ENCODE measurements at regions not wholly inside any gene's neighbourhood (a gene's known extent, or its start where the extent isn't known, plus 50 kb on each side); places are given as distances from the start of the nearest gene placed in this dataset.

DNA sequence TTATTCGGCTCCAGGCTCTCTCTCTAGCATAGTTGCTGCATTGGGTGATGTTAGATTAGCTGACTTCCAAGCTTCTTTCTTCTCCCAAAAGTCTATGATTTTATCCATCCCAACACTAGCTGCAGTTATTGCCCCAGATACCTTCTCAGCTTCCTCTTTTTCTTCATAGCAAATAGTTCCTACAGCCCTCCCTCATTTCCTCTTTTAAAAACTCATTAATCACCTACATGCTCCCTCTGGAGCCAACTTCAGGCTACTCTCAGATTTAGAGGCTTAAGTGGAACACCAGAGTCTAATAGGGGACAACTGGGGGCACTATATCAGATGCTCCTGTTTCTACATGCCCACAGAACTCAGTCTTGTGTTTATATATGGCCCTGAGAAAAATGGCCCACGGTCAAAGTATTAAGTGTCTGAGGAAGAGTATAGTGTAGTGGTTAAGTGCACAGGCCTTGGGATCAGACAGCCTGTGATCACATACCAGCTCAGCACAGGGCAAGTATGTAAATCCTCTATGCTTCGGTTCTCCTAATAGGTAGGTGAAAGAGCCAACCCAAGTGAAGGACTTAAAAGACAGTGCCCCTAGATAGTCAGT is 241.9 kb upstream of the SLC14A2 start (continued):
- TF ChIP-seq, protein P1, sequence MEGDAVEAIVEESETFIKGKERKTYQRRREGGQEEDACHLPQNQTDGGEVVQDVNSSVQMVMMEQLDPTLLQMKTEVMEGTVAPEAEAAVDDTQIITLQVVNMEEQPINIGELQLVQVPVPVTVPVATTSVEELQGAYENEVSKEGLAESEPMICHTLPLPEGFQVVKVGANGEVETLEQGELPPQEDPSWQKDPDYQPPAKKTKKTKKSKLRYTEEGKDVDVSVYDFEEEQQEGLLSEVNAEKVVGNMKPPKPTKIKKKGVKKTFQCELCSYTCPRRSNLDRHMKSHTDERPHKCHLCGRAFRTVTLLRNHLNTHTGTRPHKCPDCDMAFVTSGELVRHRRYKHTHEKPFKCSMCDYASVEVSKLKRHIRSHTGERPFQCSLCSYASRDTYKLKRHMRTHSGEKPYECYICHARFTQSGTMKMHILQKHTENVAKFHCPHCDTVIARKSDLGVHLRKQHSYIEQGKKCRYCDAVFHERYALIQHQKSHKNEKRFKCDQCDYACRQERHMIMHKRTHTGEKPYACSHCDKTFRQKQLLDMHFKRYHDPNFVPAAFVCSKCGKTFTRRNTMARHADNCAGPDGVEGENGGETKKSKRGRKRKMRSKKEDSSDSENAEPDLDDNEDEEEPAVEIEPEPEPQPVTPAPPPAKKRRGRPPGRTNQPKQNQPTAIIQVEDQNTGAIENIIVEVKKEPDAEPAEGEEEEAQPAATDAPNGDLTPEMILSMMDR (conservative IDR thresholded peaks at IDR 0.05; ENCODE audit: low read depth in 2 of 2): no peak
- TF ChIP-seq POLR2AphosphoS5 (IDR thresholded peaks at IDR 0.05; ENCODE audit: low read depth) (no peak), EZH2 (IDR thresholded peaks at IDR 0.05; ENCODE audit: low read depth, unreplicated experiment) (no peak), ZNF114 (CRISPR knock-in tag; IDR thresholded peaks at IDR 0.05) (no peak), EZH2phosphoT487 (IDR thresholded peaks at IDR 0.05; ENCODE audit: unreplicated experiment) (no peak), STAT1 (IDR thresholded peaks at IDR 0.05; ENCODE audit: unreplicated experiment) (no peak)

DNA sequence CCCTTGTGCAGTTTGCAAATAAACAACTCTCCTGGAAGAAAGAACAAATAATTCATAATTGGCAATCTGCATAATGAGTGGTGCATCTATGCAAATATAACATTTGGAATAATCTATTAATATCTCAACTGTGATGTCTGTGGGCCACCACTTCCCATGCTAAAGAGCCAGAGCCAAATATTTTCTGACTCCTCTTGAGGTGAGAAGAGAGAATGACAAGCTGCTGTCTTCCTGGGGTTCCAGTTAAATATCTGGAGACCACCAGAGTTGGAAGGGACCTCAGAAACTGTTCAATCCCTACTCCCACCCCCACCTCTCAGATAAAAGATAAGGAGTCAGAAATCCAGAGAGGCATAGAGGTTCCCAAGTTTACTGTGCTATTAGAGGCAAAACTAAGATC is 241.0 kb upstream of the SLC14A2 start:
- Histone ChIP-seq H2AFZ (no peak overlapping the region), H3K4me3 (no peak overlapping the region), H4K20me1 (replicated peaks; ENCODE audit: insufficient read depth) (no peaks in the 10 kb centered on the region), H3F3A (replicated peaks; ENCODE audit: low read depth) (no peaks in the 10 kb centered on the region), H3K9me2 (ENCODE audit: insufficient read depth) (no peaks in the 10 kb centered on the region), H3K27me3 (ENCODE audit: insufficient read depth) (no peaks in the 10 kb centered on the region), H3K4me2 (no peak overlapping the region), H3K27ac (ENCODE audit: low read depth) (no peak overlapping the region), H3K79me2 (replicated peaks; ENCODE audit: insufficient read depth) (no peaks in the 10 kb centered on the region), H3K36me3 (ENCODE audit: insufficient read depth) (no peaks in the 10 kb centered on the region), H3K4me1 (ENCODE audit: insufficient read depth) (no peaks in the 10 kb centered on the region; the same call in 1 of the 2 replicates)
- peaks cover 8% of the 10 kb centered on the region; the same call in 2 of the 3 replicates for H3K4me1 Mint-ChIP-seq
- ATAC-seq (no peak), DNase-seq (ENCODE audit: low spot score) (no peak)
- H3K27me3 Mint-ChIP-seq (ENCODE audit: insufficient read depth, low read depth, poor library complexity): peaks cover 3% of the 10 kb centered on the region
- no peaks in the 10 kb centered on the region for H3K9me3 Mint-ChIP-seq
- no peak overlapping the region for H3K27ac Mint-ChIP-seq
- H3K36me3 Mint-ChIP-seq (ENCODE audit: low read depth): no peaks in the 10 kb centered on the region
- no peak overlapping the region for H3K4me3 Mint-ChIP-seq
- TF ChIP-seq, protein P2, sequence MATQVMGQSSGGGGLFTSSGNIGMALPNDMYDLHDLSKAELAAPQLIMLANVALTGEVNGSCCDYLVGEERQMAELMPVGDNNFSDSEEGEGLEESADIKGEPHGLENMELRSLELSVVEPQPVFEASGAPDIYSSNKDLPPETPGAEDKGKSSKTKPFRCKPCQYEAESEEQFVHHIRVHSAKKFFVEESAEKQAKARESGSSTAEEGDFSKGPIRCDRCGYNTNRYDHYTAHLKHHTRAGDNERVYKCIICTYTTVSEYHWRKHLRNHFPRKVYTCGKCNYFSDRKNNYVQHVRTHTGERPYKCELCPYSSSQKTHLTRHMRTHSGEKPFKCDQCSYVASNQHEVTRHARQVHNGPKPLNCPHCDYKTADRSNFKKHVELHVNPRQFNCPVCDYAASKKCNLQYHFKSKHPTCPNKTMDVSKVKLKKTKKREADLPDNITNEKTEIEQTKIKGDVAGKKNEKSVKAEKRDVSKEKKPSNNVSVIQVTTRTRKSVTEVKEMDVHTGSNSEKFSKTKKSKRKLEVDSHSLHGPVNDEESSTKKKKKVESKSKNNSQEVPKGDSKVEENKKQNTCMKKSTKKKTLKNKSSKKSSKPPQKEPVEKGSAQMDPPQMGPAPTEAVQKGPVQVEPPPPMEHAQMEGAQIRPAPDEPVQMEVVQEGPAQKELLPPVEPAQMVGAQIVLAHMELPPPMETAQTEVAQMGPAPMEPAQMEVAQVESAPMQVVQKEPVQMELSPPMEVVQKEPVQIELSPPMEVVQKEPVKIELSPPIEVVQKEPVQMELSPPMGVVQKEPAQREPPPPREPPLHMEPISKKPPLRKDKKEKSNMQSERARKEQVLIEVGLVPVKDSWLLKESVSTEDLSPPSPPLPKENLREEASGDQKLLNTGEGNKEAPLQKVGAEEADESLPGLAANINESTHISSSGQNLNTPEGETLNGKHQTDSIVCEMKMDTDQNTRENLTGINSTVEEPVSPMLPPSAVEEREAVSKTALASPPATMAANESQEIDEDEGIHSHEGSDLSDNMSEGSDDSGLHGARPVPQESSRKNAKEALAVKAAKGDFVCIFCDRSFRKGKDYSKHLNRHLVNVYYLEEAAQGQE (IDR thresholded peaks at IDR 0.05; ENCODE audit: unreplicated experiment): no peak
- no peak for TF ChIP-seq JUNB (IDR thresholded peaks at IDR 0.05; ENCODE audit: unreplicated experiment)
- no peak for TF ChIP-seq POLR2AphosphoS5 (IDR thresholded peaks at IDR 0.05; ENCODE audit: low read depth)
- TF ChIP-seq STAT1 (IDR thresholded peaks at IDR 0.05; ENCODE audit: unreplicated experiment): no peak
- TF ChIP-seq, protein P3, sequence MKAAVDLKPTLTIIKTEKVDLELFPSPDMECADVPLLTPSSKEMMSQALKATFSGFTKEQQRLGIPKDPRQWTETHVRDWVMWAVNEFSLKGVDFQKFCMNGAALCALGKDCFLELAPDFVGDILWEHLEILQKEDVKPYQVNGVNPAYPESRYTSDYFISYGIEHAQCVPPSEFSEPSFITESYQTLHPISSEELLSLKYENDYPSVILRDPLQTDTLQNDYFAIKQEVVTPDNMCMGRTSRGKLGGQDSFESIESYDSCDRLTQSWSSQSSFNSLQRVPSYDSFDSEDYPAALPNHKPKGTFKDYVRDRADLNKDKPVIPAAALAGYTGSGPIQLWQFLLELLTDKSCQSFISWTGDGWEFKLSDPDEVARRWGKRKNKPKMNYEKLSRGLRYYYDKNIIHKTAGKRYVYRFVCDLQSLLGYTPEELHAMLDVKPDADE (IDR thresholded peaks at IDR 0.05): no peak
- TF ChIP-seq EZH2phosphoT487 (IDR thresholded peaks at IDR 0.05; ENCODE audit: unreplicated experiment): no peak
- no peak for TF ChIP-seq ZNF114 (CRISPR knock-in tag; IDR thresholded peaks at IDR 0.05)
- TF ChIP-seq, protein P1 (conservative IDR thresholded peaks at IDR 0.05; ENCODE audit: low read depth in 2 of 2): no peak
- TF ChIP-seq CREB1 (CRISPR knock-in tag; IDR thresholded peaks at IDR 0.05; ENCODE audit: low read depth): no peak
- TF ChIP-seq NANOG (IDR thresholded peaks at IDR 0.05; ENCODE audit: borderline replicate concordance): no peak
